GM21447 (cell line): ENCODE measurements at regions not wholly inside any gene's neighbourhood (a gene's known extent, or its start where the extent isn't known, plus 50 kb on each side); places are given as distances from the start of the nearest gene placed in this dataset.

ENCODE experiments used
- ATAC-seq: cut with Tn5 transposase; IDR thresholded peaks from one replicate; pipeline ENCODE4 v1.9.1; 2021; ENCODE audit not compliant: unreplicated experiment

- ATAC-seq = no peak
Measured at GRCh38 chr2:129431881-129432280, 547.6 kb upstream of the RAB6C start.

- ATAC-seq = no peak
Measured at GRCh38 chr2:129436809-129437208, 542.7 kb upstream of the RAB6C start.

- ATAC-seq = no peak
Measured at GRCh38 chr2:129437725-129438124, 541.7 kb upstream of the RAB6C start.

GRCh38 chr2:129438501-129439057 is 540.9 kb upstream of the RAB6C start:
- ATAC-seq = no peak

GRCh38 chr2:129439406-129440302 is 539.8 kb upstream of the RAB6C start:
- no peak for ATAC-seq

GRCh38 chr2:129441610-129442009 is 537.9 kb upstream of the RAB6C start:
- ATAC-seq = no peak

GRCh38 chr2:129443235-129443864 is 536.1 kb upstream of the RAB6C start:
- ATAC-seq = no peak

- no peak for ATAC-seq
Measured at GRCh38 chr2:129443865-129444739, 535.4 kb upstream of the RAB6C start.

GRCh38 chr2:129444751-129445150 is 534.7 kb upstream of the RAB6C start:
- no peak for ATAC-seq

- ATAC-seq = no peak
Measured at GRCh38 chr2:129456691-129457090, 522.8 kb upstream of the RAB6C start.

- no peak for ATAC-seq
Measured at GRCh38 chr2:129457277-129457818, 522.1 kb upstream of the RAB6C start.

- no peak for ATAC-seq
Measured at GRCh38 chr2:129458006-129458405, 521.5 kb upstream of the RAB6C start.

GRCh38 chr2:129458436-129458835 is 521.0 kb upstream of the RAB6C start:
- no peak for ATAC-seq

GRCh38 chr2:129459200-129459876 is 520.1 kb upstream of the RAB6C start:
- ATAC-seq = no peak

GRCh38 chr2:129459881-129460280 is 519.6 kb upstream of the RAB6C start:
- ATAC-seq = no peak

GRCh38 chr2:129460299-129461198 is 518.9 kb upstream of the RAB6C start:
- no peak for ATAC-seq

- no peak for ATAC-seq
Measured at GRCh38 chr2:129462349-129462748, 517.1 kb upstream of the RAB6C start.

GRCh38 chr2:129462967-129463366 is 516.5 kb upstream of the RAB6C start:
- no peak for ATAC-seq

- ATAC-seq = no peak
Measured at GRCh38 chr2:129464036-129464435, 515.4 kb upstream of the RAB6C start.
